Osteocyte (in vitro differentiated cells): ENCODE measurements at regions not wholly inside any gene's neighbourhood (a gene's known extent, or its start where the extent isn't known, plus 50 kb on each side); places are given as distances from the start of the nearest gene placed in this dataset.

ENCODE experiments used
- DNase-seq: peaks from one replicate; pipeline ENCODE4 v3.0.0; 2021; ENCODE audit warnings: mixed read lengths; ENCODE audit not compliant: unreplicated experiment; ENCODE audit errors: extremely low spot score
- H3K27ac Mint-ChIP-seq: one replicate; pipeline ENCODE4 v1.8.0; 2021; ENCODE audit warnings: mild to moderate bottlenecking, mixed read lengths; ENCODE audit not compliant: unreplicated experiment
- H3K27me3 Mint-ChIP-seq: one replicate; pipeline ENCODE4 v1.8.0; 2021; ENCODE audit warnings: mixed read lengths; ENCODE audit not compliant: unreplicated experiment
- H3K36me3 Mint-ChIP-seq: one replicate; pipeline ENCODE4 v1.8.0; 2021; ENCODE audit warnings: mixed read lengths; ENCODE audit not compliant: unreplicated experiment
- H3K4me1 Mint-ChIP-seq: one replicate; pipeline ENCODE4 v1.8.0; 2021; ENCODE audit warnings: mixed read lengths; ENCODE audit not compliant: unreplicated experiment
- H3K4me3 Mint-ChIP-seq: one replicate; pipeline ENCODE4 v1.8.0; 2021; ENCODE audit warnings: mild to moderate bottlenecking, moderate library complexity, mixed read lengths; ENCODE audit not compliant: unreplicated experiment
- H3K9me3 Mint-ChIP-seq: one replicate; pipeline ENCODE4 v1.8.0; 2021; ENCODE audit warnings: mixed read lengths; ENCODE audit not compliant: unreplicated experiment
- CTCF ChIP-seq: fragments of 200-600 bp; sonication (generic); IDR thresholded peaks from 2 replicates; pipeline ENCODE4 v1.5.0; 2021; ENCODE audit warnings: antibody characterized with exemption, mild to moderate bottlenecking, moderate library complexity

DNA sequence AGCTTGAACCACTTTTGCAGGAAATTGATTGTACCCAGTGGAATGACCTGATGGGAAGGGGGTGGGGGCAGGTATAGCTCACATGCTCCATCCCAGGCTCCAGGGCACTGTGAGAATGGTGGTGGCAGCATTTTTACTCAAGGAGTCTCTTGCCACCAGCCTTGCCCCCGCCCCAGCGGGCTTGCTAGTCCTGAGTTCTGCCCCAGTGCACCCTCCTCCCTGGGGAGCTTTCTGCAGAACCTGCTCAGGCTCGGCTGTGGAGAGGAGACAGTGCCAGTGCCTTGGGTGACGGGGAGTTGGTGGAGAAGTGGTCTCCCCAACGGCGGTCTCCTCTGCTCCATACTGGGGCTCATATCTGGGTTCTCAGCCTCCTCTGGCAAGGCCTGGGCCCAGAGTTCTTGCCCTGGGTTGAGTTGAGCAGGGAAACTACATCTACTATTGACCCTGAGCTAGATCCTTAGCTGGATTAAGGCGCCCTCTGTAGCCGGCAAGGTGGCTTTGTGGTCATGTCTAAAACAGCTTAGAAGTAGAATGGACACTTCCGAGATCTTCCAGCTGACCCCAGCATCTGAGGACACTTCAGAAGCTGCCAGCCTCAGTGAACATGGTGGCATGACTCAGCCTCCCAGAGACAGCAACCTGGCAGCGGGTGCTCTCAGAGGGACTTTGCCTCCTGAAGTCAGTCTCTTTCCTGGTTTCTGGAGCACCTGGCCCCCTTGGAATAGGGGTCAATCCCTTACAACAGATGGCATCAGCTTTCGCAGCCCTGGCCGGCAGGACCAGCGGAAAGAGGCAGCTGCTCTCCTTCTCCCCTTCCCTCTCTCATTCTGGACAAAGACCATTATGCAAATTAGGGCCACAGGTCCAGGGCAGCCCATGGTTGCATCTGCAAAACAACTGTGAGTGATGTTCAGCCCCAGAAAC, 363.4 kb upstream of the MKI67 start:
- Mint-ChIP-seq H3K9me3 (peaks cover 60% of the 10 kb centered on the region), H3K4me1 (no peaks in the 10 kb centered on the region), H3K4me3 (no peak overlapping the region), H3K27ac (no peak overlapping the region), H3K36me3 (no peaks in the 10 kb centered on the region), H3K27me3 (no peaks in the 10 kb centered on the region)
- DNase-seq, result no peak
- no peak for TF ChIP-seq CTCF

DNA sequence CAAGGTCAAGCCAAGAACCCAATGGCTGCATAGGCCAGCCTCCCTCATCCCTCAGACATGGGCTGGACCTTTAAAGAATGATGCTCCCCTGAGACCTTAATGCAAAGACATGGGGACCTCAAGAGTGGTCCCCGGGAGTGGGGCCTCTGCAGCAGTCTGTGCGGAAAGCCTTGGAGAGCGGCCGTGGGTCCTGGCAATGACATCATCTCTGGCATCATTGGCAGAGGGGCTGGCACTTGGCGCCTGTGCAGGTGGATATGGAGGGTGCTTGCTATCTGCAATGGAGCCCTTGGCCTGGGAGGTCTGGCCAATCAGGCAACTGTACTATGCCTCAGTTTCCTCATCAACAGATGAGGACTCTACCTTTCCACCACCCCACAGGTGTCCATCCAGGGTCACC, 365.5 kb upstream of the MKI67 start:
- no peak for TF ChIP-seq CTCF

GRCh38 chr10:128493811-128494210, 367.6 kb upstream of the MKI67 start:
- no peaks in the 10 kb centered on the region for H3K36me3 Mint-ChIP-seq
- peaks cover 51% of the 10 kb centered on the region for H3K9me3 Mint-ChIP-seq
- H3K27me3 Mint-ChIP-seq, result no peaks in the 10 kb centered on the region
- H3K4me1 Mint-ChIP-seq, result no peaks in the 10 kb centered on the region
- TF ChIP-seq CTCF, result no peak
- H3K4me3 Mint-ChIP-seq, result no peak overlapping the region
- H3K27ac Mint-ChIP-seq, result no peak overlapping the region
- no peak for DNase-seq

More for the DNA sequence above, 365.5 kb upstream of the MKI67 start:
- no peak overlapping the region for H3K4me3 Mint-ChIP-seq
- no peak for DNase-seq
- H3K27ac Mint-ChIP-seq, result no peak overlapping the region
- no peaks in the 10 kb centered on the region for H3K36me3 Mint-ChIP-seq
- H3K27me3 Mint-ChIP-seq, result no peaks in the 10 kb centered on the region
- H3K9me3 Mint-ChIP-seq, result peaks cover 51% of the 10 kb centered on the region
- no peaks in the 10 kb centered on the region for H3K4me1 Mint-ChIP-seq

DNA sequence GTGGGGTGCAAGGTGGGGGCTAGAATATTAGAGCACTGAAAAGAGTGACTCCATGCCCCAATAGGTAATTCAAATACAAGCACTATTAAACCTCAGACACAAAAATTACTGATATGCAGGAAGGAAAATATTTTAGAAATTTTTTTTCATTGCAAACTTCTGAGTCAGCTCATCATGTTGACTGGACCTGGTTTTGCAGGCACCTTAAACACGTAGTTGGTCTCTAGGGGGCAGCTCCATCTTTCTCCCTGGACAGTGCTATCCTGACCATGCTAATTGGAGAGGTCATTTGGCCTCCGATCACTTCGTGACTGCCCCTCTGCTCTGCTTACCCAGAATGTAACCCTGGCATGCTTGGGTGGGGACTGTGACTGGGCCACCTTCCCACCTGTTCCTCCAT, 368.4 kb upstream of the MKI67 start:
- Mint-ChIP-seq H3K27me3 (no peaks in the 10 kb centered on the region), H3K4me1 (no peaks in the 10 kb centered on the region), H3K4me3 (no peak overlapping the region), H3K9me3 (peaks cover 47% of the 10 kb centered on the region), H3K36me3 (no peaks in the 10 kb centered on the region), H3K27ac (no peak overlapping the region)
- DNase-seq, result no peak
- TF ChIP-seq CTCF, result no peak

DNA sequence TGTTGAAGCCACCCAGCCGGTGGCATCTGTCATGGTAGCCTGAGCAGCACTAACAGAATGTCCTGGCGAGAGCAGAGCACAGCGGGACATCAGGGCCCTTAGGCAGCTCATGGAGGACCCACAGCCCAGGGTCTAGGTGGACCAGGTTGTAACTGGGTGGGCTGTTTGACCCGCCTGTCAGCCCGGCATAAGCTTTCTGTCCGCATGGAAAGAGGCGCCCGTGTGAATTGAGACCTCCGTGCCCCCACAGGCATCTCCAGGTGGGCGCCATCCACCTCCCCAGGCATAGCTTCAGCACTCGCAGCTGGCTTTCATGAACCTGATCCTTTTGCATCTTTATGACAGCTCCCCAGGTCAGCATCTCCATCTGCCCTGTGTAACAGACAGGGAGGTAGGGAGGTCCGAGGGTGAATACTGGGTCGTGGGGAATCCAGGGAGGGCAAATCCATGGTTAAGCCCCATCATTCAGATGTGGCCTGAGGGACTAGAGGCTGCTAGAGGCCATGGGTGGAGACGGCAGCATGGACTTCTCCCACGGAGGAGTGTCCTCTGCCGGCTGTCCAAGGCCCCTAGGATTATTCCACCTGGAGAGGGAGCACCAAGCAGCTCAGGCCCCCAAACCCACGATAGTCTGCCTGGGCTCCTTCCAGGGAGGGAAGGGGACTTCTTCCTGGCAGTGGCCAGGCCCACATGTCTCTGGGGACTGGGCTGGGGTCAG, 371.6 kb upstream of the MKI67 start:
- H3K27ac Mint-ChIP-seq, result no peak overlapping the region
- TF ChIP-seq CTCF, result no peak
- no peaks in the 10 kb centered on the region for H3K27me3 Mint-ChIP-seq
- H3K4me1 Mint-ChIP-seq, result no peaks in the 10 kb centered on the region
- DNase-seq, result no peak
- H3K9me3 Mint-ChIP-seq, result peaks cover 37% of the 10 kb centered on the region
- no peaks in the 10 kb centered on the region for H3K36me3 Mint-ChIP-seq
- no peak overlapping the region for H3K4me3 Mint-ChIP-seq
